ENCODE measurements at regions not wholly inside any gene's neighbourhood (a gene's known extent, or its start where the extent isn't known, plus 50 kb on each side); places are given as distances from the start of the nearest gene placed in this dataset.

DNA sequence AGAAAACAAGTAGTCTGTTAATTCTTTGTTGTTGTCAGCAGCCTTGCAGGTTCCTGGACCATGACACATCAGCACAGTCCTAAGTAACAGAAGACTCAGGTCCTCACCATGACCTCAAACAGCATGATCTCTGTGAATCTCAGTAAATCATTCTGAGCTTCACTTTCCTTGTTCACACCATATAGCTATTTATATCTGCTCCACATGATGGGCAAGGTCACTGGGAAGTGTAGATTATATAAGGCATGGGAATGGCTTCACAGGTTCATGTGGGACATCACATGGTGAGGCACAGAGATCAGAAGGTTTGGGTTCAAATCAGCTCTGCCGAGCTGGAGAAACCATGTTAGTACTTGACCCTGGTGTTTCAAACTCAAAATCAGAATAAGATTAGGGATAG lies 245.4 kb upstream of the SPTLC3 start:
- no peak for DNase-seq

DNA sequence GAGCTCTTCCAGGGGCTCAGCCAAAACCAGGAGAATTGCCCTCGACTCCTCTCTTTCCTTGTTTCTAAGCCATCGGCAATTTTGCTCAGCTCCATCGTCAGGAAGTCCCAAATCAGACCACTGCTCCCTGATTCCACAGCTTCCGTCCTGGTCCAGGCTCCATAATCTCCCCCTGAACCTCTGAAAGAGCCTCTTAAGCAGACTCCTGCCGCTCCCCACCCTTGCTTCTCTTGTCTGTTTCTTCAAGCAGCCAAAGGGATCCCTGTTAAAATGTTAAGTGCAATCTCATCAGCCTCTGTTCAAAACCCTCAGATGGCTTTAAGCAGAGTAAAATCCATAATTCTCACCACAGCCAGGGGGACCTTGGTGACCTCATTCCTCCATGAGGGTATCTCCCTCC lies 244.7 kb upstream of the SPTLC3 start:
- no peak for DNase-seq

GRCh38 chr20:12764851-12765250 lies 243.9 kb upstream of the SPTLC3 start:
- no peak for DNase-seq

- no peak for DNase-seq
Observed at GRCh38 chr20:12773936-12774335, 234.8 kb upstream of the SPTLC3 start.

- DNase-seq = no peak
Observed at GRCh38 chr20:12775041-12775440, 233.7 kb upstream of the SPTLC3 start.

DNA sequence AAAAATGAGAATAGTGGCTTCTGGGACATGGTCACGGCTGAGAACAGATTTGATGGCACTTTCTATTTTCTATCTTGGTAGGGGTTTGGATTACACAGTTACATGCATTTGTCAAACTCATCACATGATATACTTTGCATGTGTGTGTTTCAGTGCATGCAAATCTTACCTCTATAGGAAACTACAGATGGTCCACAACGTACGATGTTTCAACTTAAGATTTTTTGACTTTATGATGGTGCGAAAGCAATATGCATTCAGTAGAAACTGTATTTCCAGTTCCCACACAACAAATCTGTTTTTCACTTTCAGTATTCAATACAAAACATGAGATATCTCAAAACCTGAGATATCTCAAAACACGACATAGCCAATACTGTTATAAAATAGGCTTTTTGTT lies 231.8 kb upstream of the SPTLC3 start:
- DNase-seq = no peak

DNA sequence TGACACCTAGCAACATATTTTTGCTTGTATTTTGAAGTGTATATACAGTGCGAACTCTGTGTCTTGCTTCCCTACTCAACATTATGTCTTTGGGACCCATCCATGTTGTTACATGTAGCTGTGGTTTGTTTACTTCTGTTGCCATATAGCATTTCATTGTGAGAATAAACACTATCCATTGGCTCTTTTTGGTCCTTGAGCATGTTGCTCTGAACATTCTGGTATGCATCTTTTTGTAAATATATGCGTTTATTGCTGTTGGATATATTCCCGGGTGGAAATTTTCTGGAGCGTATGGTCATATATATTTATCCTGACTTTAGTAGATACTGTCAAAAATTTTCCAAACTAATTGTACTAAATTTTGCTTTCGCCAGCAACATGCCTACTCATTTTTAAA lies 222.5 kb upstream of the SPTLC3 start:
- DNase-seq = no peak

DNA sequence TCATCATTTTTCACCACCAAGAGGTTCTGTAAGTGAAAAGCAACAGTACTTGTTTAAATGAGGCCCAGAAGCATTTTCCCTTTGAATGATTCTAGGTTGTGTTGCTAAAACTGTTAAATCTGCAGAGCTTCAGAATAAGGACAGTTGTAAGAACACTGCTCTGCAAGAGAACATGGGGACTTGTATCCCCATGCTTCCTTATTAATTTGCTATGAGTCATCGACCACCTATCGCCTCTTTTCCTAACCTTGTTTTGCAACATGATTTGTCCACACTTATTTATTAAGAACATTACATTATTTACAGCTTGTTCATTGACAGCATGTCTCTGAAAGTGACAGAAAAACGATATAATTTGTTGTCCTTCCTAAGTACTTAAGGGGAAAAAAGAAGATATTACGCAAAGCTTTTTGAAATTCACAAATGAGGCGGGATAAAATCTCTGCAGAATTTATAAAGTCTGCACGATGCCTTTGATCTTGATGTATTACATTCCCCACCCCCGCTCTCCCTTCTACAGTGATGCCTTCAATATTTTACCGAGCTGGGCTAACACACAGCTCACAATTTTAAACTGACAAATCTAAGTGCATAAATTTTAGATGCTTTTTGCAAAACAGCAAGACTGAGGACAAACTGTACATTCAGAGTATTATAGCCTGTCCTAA lies 220.0 kb upstream of the SPTLC3 start:
- no peak for DNase-seq

GRCh38 chr20:12790859-12791258 lies 217.9 kb upstream of the SPTLC3 start:
- DNase-seq = no peak

GRCh38 chr20:12798286-12798685 lies 210.5 kb upstream of the SPTLC3 start:
- DNase-seq = no peak

DNA sequence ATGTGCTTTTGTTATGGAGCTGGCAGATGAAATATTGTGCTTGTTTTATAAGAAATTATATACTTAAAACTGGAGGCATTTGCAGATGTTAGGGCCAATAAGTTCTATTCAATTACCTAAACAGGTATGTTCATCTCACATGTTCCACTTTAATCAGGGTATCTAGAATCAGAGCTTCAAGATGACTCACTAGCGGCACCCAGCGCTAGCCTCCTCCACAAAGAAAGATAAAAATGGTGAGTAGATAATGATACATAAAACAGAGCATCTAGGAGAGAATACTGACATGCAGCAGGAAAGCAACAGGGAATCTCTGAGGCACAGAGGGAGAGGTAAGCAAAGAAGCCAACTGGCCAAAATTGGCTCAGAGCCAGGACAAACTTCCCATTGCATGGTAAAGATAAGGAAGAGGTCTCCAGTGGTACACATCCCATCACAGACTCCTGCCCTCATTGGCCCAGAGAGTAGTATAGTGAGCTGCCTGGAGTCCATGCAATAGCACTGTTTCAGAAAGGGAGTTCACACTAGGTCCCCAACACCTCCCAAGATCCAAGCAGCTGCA lies 200.7 kb upstream of the SPTLC3 start:
- no peak for DNase-seq

- no peak for DNase-seq
Observed at GRCh38 chr20:12815231-12815768, 193.5 kb upstream of the SPTLC3 start.

DNA sequence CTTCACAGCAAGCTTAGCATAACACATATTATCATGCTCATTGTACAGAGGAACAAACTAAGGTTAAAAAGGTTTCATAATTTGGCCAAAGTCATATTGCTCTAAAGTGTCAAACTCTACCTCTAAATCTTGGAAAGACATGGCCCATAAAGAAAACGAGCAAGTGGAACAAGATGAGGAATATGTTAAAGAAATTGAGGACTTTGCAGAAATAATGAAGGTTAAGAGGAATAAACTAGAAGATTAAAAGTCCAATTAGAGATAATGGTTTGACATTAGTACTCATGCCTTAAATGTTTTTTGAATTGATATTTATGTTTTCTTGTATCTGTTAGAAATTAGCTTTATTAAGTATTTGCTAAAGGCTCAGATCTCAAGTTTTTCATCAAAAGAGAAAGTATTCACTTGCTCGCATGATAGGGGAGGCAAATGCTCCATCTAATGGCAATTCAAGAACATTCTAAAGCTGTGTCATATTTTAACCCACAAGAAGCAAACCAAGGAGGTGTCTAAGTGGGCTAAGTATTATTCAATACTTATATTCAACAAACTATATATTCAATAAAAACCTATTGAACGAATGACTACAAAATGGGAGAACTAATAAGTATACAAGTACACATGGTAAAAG lies 192.9 kb upstream of the SPTLC3 start:
- DNase-seq = no peak

DNA sequence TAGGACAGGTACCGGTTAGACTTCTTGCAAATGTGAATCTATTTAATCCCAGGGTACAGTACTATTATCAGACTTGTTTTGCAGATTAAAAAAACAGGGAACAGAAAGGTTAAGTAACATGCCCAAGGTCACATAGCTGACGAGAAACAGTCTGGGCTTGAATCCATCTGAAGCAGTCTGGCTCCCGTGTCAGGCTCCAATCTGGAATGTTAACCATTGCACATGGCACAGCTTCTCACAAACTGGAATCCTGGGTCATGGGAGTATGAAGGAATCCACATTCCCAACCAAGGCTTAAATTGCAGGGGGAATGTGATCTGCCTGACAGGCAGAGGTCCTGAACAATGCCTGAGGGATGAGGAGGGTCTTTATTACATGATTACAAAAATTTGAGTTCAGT lies 187.5 kb upstream of the SPTLC3 start:
- DNase-seq = no peak

DNA sequence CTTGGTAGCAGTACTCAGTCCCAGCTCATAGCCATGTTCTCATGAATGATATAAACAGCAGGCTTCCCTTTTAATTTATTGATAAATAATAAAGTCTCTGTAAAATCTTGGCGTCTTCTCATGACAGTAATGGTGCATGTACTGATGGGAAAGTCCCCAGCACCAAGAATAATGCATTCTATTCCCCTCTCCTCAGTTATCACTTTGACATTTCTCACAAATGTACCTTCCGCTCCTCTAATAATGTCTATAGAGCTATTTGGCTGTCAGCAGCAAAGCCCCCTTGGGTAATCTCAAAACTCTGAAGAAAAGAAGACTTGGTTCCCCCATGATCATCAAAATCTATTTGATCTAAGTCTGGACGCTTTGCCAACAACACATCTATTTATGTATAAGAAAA lies 185.0 kb upstream of the SPTLC3 start:
- DNase-seq = no peak

GRCh38 chr20:12824328-12825225 lies 184.2 kb upstream of the SPTLC3 start:
- no peak for DNase-seq

- DNase-seq = no peak
Observed at GRCh38 chr20:12825226-12825595, 183.6 kb upstream of the SPTLC3 start.

DNA sequence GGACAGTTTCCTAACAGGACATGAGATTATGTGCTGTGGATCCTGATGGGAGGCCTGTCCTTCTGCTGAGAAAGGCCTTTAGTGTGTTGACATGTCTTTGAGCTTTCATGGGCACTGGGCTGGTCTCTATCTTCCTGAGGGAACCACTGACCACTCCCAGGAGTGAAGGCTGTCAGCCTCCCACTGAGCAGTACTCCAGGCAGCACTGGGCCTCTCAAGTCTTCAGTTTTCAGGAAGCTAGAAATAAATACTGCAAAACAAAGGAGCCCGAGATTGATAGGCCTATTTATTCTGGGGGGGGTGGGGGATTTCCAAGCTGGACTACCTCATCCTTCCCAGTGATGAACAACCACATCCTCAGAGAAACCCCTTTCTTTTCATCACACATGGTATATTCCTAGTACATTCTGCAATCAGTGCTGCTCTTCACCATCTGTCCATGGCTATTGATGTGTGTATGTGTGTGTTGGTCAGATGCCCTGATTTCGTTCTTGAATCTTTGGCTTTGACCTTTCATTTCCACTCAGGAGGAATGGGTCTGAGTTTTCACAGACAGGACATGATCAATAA lies 180.9 kb upstream of the SPTLC3 start:
- DNase-seq = no peak

DNA sequence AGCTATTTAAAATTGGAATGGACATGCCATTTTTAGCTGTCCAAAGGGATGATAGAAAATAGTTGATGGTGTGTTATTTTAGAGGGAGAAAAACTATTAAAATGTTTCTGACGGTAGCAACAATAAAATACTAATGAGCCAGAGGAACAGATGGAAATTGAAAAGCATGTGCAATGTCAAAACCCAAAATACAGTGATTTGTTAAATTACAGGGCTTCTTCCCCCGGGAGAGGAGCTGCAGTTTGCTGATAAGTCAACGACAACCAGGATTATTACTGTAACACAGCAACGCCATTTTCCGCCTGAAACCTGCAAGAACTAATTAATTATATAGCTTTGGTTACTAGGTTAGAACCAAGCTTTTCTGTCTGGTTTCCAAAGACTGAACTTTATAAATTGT lies 179.6 kb upstream of the SPTLC3 start:
- DNase-seq = no peak

DNA sequence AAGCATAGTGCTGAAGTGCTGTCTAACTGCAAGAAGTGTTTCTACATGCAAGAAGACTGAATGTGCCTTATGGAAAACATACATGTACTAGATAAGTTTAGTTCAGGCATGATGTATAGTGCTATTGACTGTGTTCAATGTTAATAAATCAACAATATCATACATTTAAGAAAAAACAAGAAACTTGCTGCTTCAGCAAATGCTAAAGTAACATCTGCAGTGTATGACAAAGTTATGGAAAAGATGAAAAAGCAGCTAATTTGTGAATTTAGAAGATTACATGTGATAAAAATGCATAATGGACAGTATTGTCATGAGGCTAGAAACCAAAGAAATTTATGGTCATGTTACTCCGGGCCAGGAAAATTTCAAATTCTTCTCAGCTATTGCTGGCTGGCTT lies 174.9 kb upstream of the SPTLC3 start:
- DNase-seq = no peak

DNA sequence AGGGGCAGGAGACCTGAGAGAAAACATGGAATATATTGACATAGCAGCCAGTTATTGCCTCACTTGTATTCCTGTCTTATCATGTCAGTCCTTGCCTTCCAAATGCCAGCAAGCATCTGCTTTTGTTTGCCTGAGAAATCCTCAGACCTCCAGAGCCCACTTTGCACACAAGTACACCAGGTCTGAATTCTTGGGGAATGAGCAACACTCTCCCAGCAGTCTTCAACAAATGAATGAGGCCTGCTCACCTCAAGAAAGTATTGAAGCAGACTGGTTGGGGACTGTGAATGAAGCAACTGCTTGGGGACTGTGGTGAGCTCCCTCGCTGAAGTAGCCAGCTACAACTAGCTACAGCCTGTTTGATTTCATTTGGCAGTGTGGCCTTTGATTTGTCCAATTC lies 172.8 kb upstream of the SPTLC3 start:
- DNase-seq = no peak

GRCh38 chr20:12837646-12838045 lies 171.1 kb upstream of the SPTLC3 start:
- DNase-seq = no peak

DNA sequence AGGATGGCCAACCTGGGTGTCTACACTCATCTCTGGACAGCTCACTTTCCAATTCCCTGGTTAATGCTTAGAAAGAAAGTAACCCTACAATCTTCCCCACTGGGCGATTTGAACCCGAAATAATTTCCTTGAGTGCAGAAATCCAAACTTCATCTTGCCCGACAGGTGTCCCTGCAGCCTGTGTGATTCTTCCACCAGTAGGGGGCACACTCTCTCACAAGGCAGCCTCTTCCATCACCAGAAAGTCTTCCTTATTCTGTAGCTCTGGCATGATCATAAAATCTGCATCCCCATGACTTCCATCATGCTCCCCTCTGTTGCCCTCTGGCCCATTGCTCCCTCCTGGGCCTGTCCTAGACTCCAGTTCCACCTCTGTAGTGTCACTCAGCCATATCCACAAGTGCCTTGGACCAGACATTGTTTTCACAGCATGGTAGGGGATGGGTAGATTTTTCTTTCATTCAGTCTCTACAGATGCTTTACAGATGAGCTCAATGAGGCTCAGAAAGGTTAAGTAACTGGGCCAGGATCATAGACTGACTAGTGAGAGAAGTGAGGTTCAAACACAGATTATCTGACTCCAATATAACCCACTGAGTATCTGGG lies 170.4 kb upstream of the SPTLC3 start:
- DNase-seq = no peak
